ENCODE measurements at regions not wholly inside any gene's neighbourhood (a gene's known extent, or its start where the extent isn't known, plus 50 kb on each side); places are given as distances from the start of the nearest gene placed in this dataset.

GRCh38 chr20:39792334-39792733, 830.2 kb downstream of the DHX35 start:
- no peak for TF ChIP-seq CTCF (IDR thresholded peaks at IDR 0.05; ENCODE audit: control insufficient read depth, extremely low read depth, insufficient read depth)
- H3K4me3 ChIP-seq (ENCODE audit: low read depth, low read length), result no peak overlapping the region
- DNase-seq (ENCODE audit: low read depth), result no peak

GRCh38 chr20:39789411-39789810, 827.3 kb downstream of the DHX35 start:
- no peak for DNase-seq (ENCODE audit: low read depth)
- no peak for TF ChIP-seq CTCF (IDR thresholded peaks at IDR 0.05; ENCODE audit: control insufficient read depth, extremely low read depth, insufficient read depth)

GRCh38 chr20:39785252-39785917, 823.2 kb downstream of the DHX35 start:
- DNase-seq (ENCODE audit: low read depth), result no peak
- H3K4me3 ChIP-seq (ENCODE audit: low read depth, low read length), result no peak overlapping the region
- no peak for TF ChIP-seq CTCF (IDR thresholded peaks at IDR 0.05; ENCODE audit: control insufficient read depth, extremely low read depth, insufficient read depth)

More at GRCh38 chr20:39789411-39789810, 827.3 kb downstream of the DHX35 start:
- no peak overlapping the region for H3K4me3 ChIP-seq (ENCODE audit: low read depth, low read length)

GRCh38 chr20:39784693-39785092, 822.5 kb downstream of the DHX35 start:
- no peak for DNase-seq (ENCODE audit: low read depth)
- TF ChIP-seq CTCF (IDR thresholded peaks at IDR 0.05; ENCODE audit: control insufficient read depth, extremely low read depth, insufficient read depth), result no peak
- no peak overlapping the region for H3K4me3 ChIP-seq (ENCODE audit: low read depth, low read length)

GRCh38 chr20:39778847-39779604, 816.9 kb downstream of the DHX35 start:
- TF ChIP-seq CTCF (IDR thresholded peaks at IDR 0.05; ENCODE audit: control insufficient read depth, extremely low read depth, insufficient read depth), result peak; percentile 26; the same call in 1 of the 2 replicates
- no peak for DNase-seq (ENCODE audit: low read depth)

GRCh38 chr20:39778431-39778830, 816.3 kb downstream of the DHX35 start:
- no peak for DNase-seq (ENCODE audit: low read depth)
- no peak for TF ChIP-seq CTCF (IDR thresholded peaks at IDR 0.05; ENCODE audit: control insufficient read depth, extremely low read depth, insufficient read depth)
- H3K4me3 ChIP-seq (ENCODE audit: low read depth, low read length), result no peak overlapping the region

More at GRCh38 chr20:39778847-39779604, 816.9 kb downstream of the DHX35 start:
- H3K4me3 ChIP-seq (ENCODE audit: low read depth, low read length), result no peak overlapping the region
